ENCODE measurements at regions not wholly inside any gene's neighbourhood (a gene's known extent, or its start where the extent isn't known, plus 50 kb on each side); places are given as distances from the start of the nearest gene placed in this dataset.

- Histone ChIP-seq H3K4me1 (replicated peaks in 1 of 2; ENCODE audit: control insufficient read depth in 2 of 2, insufficient read depth in 2 of 2, low read length in 2 of 2) (no peaks in the 10 kb centered on the region; a peak in 1 of 5 replicates), H4K20me1 (replicated peaks; ENCODE audit: control insufficient read depth, insufficient read depth, low read length) (no peaks in the 10 kb centered on the region), H2AFZ (ENCODE audit: low read depth, low read length) (no peak overlapping the region), H3K9me3 (replicated peaks; ENCODE audit: control insufficient read depth, insufficient read depth, low read depth, low read length) (no peaks in the 10 kb centered on the region), H3K4me2 (ENCODE audit: insufficient read depth, low read length) (no peak overlapping the region), H3K79me2 (ENCODE audit: control insufficient read depth, insufficient read depth, low read length) (no peaks in the 10 kb centered on the region), H3K9me1 (ENCODE audit: control insufficient read depth, insufficient read depth, low read length) (no peaks in the 10 kb centered on the region), H3K9ac (ENCODE audit: insufficient read depth in 1 of 2, low read depth in 2 of 2, low read length in 2 of 2) (no peak overlapping the region), H3K4me3 (no peak overlapping the region), H3K27me3 (ENCODE audit: control insufficient read depth in 2 of 2, insufficient read depth in 2 of 2, low read length in 2 of 2) (peaks cover 47 to 67% of the 10 kb centered on the region in 2 experiments), H3K27ac (ENCODE audit: extremely low read depth, low read depth, low read length) (no peak overlapping the region), H3K36me3 (ENCODE audit: control insufficient read depth, insufficient read depth, low read length) (no peaks in the 10 kb centered on the region)
- CTCF ChIA-PET (ENCODE audit: low intra/inter-chr PET ratio): interaction anchor here (1.7 kb wide), 1 partner anchor 125 kb away, joined by 5 read pairs; no protein-coding TSS in a partner anchor
- no peak for ATAC-seq
- DNase-seq (ENCODE audit: extremely low read depth in 1 of 4, low spot score in 3 of 4): no peak
- no peak for TF ChIP-seq RNF219 (CRISPR knock-in tag; IDR thresholded peaks at IDR 0.05)
- no peak for TF ChIP-seq EP400 (IDR thresholded peaks at IDR 0.05)
- TF ChIP-seq ZC3H4 (CRISPR knock-in tag; IDR thresholded peaks at IDR 0.05; ENCODE audit: borderline replicate concordance): no peak
- BruUV-seq (replicated peaks): no TSS peak
- no peak for FAIRE-seq
- intact Hi-C loops (cut with micrococcal nuclease): no loop called here
- POLR2A ChIA-PET: interaction anchor here (0.6 to 1.9 kb wide), 8 partner anchors 10 to 147 kb away, joined by 3 to 9 read pairs (median 4); no protein-coding TSS in a partner anchor
- in situ Hi-C loops (cut with MboI): no loop called here
- 7% methylated on average over 10 of the region's 10 CpGs for WGBS (ENCODE audit: insufficient coverage, low coverage, missing lambda C conversion rate)
Measured at GRCh38 chr1:53402891-53403655, 56.1 kb upstream of the DMRTB1 start.
